GM18870 (cell line): ENCODE measurements at regions not wholly inside any gene's neighbourhood (a gene's known extent, or its start where the extent isn't known, plus 50 kb on each side); places are given as distances from the start of the nearest gene placed in this dataset.

Experiments
- ATAC-seq: cut with Tn5 transposase; IDR thresholded peaks from one replicate; pipeline ENCODE4 v1.9.1; 2021; ENCODE audit warnings: moderate library complexity; ENCODE audit not compliant: unreplicated experiment

DNA sequence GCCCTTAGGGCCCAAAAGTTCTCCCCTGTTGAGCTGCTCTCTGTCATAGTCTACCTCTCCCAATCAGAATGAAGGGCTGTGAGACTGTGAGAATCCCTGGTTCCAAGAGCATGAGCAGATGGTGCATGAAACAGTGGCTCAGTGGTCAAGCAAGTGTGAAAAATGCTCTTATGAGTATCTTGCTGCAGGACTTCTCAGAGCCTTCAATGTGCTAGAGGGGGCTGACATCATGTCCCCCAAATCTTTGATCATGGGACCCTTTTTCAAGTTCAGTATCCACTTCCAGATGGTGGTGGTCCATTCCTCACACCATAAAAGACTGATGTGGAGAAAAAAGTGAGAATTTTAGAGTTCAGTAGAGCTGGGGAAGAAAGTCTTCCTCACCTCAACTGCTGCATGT, 265.3 kb upstream of the HABP2 start:
- ATAC-seq = no peak

GRCh38 chr10:113290137-113290536, 262.7 kb upstream of the HABP2 start:
- no peak for ATAC-seq

GRCh38 chr10:113291413-113291812, 261.4 kb upstream of the HABP2 start:
- no peak for ATAC-seq

- no peak for ATAC-seq
Observed at GRCh38 chr10:113292086-113292485, 260.8 kb upstream of the HABP2 start.

GRCh38 chr10:113292743-113293142, 260.1 kb upstream of the HABP2 start:
- no peak for ATAC-seq

DNA sequence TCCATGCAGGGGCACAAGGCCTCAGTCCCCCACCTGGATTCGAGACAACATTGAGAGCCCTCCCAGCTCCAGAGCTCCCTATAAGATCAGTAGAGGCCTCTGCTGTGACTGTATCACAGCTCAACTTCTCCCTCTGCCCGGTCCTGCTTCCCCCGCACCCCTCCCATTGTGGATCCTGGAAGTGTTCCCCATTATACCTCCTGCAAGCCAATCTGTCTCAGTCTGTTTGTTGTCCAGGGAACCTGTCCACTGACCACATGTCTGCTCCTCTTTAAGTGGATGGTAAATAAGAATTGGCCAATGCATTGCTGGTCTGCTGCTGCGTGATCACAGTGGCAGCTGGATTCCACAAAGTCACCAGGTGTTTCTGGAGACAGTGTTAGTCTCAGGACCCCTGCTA, 259.7 kb upstream of the HABP2 start:
- ATAC-seq = no peak

DNA sequence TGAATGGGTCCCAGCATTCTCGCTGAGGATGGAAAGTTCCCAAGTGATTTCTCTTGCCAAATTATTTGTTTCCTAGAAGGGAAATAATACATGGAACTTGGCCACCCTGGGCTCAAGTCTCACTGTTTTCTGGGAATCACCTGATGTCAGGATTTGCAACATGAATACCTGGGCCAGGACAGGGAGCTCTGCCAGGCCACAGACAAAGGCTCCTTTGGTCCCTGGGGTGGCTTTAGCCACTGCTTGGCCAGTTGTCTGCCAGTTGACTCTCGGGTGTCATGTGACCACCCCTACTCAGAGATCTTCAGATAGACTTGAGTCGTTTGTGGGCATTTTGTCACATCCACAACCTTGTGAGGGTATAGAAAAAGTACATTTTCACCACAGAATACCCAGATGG, 258.0 kb upstream of the HABP2 start:
- ATAC-seq = no peak

DNA sequence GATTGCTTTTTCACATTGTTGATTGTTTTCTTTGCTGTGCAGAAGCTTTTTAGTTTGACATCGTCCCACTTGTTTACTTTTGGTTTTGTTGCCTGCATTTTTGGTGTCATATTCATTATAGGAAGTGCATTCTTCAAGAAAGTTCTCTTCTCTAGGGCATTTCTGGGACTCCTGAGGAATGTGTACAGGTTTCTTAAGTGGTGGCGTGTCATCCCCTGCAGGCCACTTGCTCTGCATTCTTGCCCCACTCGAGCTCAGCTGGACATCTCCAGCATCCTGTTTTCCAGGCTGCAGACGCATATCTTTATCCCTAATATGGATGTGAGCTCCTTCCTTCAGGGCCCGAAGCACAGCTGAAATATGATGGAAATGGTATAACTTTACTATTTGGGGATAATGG, 255.6 kb upstream of the HABP2 start:
- no peak for ATAC-seq

GRCh38 chr10:113298616-113299015, 254.2 kb upstream of the HABP2 start:
- ATAC-seq = no peak

DNA sequence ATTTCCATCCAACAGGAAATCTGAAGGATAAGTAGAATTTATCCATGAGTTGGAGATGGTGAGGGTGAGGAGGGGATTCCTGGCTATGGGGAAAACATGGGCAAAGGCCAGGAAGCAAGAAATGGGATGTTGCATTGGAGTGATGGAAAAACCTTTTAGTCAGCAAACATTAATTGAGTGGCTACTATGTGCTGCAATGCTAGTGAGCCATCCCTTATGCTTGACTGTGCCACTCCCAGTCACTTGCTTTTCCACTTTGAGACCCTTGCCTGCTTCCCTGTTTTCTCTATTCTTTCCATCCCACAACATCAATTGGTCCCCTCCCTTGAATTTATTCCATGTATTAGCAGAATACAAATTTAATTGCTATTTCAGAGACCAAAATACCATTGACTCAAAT, 252.7 kb upstream of the HABP2 start:
- no peak for ATAC-seq

GRCh38 chr10:113300617-113301016, 252.2 kb upstream of the HABP2 start:
- peak; percentile 76 for ATAC-seq

DNA sequence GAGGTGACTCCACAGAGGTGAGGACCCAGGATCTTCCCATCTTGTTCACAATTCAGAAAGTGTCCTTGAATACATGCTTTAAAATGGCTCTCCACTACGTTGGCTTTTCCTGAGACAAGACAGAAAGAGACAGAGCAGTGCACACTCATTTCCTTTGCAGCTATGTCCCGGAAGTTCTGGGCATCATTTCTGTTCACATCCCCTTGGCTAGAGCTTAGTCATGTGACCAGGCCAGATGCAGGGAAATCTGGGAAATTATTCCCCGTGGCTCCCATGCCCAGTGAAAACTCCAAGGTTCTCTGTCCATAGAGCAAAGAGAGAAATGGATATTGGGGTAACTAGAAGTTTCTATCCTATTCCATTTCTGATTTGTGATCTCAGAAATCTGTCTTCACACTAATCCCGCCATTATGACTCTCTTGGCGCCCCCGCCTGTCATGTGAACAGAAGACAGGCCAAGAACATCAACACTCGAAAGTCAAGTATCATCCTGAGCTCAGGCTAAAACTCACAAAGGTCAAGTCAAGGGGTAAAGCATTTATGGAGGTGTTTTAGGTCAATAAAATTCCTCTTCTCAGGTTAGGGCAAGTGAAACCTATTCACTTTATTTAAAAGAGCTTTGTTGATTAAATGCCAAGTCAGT, 251.4 kb upstream of the HABP2 start:
- no peak for ATAC-seq

GRCh38 chr10:113302062-113302461, 250.8 kb upstream of the HABP2 start:
- no peak for ATAC-seq

DNA sequence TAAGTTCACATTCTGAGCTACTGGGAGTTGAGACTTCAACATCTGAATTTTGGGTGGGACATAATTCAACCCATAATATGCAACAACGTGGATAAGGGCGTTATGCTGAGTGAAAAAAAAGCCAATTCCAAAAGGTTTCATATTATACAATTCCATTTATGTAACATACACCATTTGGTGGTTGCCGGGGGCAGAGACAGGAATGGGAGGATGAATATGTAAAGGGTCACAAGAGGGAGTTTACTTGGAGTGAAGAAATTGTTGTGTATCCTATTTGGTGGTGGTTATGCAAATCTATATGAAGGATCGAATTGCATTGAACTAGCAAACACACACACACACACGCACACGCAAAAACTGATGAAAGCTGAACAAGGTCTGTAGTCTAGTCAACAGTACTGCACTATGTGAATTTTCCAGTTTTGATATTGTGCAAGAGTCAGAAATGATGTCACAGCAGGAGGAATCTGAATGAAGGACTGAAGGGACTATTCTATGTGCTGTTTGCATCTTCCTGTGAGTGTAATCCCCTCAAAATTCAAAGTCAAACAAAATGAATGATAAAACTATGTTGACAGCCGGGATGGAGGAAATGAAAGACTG, 249.2 kb upstream of the HABP2 start:
- no peak for ATAC-seq

GRCh38 chr10:113304726-113305125, 248.1 kb upstream of the HABP2 start:
- no peak for ATAC-seq

DNA sequence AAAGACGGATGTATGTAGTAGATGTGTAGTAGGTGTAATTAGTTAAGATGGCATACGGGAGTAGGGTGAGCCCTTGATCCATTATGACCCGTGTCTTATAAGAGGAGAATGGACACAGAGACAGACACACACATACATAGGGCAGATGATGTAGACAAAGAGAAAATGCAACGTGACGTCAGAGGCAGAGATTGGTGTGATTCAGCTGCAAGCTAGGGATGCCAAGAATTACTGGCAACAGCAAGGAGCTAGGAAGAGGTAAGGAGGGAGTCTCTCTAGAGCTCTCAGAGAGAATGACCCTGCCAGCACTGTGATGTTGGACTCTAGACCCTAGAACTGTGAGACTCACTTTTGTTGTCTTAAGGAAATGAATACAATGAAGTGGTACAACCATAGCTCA, 247.0 kb upstream of the HABP2 start:
- ATAC-seq = no peak

DNA sequence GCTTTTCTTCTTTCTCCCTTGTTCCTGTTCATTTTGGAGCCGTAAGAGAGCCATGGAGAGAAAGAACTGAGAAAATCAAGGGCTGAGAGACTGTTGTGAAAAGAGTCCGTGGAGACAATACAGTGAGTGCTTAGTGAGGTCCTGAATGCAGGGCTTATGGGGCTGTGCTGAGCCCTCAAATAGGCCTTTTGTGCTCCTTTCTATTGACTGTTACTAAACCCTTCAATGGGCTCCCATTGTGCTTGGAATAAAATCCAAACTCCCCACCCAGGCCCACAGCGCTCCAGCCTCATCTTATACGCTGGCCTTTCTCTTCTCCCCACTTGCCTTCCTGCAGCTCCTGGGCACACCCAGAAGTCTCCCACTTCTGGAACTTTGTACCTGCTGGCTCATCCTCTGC, 243.1 kb upstream of the HABP2 start:
- no peak for ATAC-seq

DNA sequence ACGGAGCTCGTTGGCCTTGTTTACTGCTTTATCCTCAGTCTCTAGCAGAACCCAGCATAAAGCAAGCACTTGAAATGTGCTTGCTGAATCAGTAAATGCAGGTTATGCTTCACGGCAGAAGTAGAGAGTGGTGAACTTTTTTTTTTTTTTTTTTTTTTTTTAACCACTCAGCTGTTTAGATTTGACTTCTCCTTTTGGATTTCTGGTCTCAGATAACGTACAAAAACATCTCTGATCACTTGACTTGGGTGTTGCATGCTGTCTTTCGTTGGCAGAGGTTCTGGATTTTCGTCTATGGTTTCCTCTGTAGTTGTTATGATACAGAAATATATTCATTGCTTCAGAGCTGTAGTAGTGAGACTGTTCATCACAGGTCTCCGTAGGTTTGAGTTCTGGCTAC, 242.5 kb upstream of the HABP2 start:
- ATAC-seq = no peak

- no peak for ATAC-seq
Observed at GRCh38 chr10:113313048-113313602, 239.7 kb upstream of the HABP2 start.

DNA sequence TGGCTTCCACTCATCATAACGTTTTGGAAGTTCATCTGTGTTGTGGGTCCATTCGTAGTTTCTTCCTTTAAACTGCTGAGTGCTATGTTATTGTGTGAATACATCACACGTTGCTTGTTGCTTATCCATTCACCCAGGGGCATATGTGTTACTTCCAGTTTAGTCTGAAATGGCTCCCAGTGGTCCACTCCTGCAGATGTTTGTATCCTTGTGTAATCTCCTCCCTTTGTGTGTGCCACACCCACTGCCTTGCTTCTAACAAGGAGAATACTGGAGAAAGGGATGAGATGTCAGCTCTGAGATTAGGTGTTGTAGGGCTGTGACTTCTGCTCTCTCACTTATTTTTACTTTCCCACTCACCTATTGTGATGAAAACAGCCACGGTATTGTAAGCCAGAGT, 239.1 kb upstream of the HABP2 start:
- ATAC-seq = no peak

- no peak for ATAC-seq
Observed at GRCh38 chr10:113316506-113316905, 236.3 kb upstream of the HABP2 start.

- ATAC-seq = no peak
Observed at GRCh38 chr10:113317489-113317888, 235.4 kb upstream of the HABP2 start.

DNA sequence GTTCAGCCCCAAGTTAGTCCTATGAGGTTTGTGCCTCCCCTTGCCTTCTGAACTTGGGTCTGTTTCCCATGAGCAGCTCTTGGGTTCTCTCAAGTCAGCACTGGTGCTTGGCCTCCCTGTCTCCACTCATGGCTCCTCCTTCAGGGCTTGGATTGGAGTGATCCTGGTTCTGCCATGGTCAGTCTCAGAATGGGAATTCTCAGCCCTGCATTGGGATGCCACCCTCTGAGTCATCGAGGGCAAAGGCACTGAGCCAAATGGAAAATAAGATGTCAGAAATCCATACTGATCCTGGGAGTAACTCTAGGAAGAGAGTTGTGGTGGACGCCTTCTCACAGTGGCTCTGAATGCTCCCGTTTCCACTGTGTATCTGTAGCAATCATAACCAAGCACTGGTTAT, 233.4 kb upstream of the HABP2 start:
- ATAC-seq = no peak
